ENCODE measurements at regions not wholly inside any gene's neighbourhood (a gene's known extent, or its start where the extent isn't known, plus 50 kb on each side); places are given as distances from the start of the nearest gene placed in this dataset.

DNA sequence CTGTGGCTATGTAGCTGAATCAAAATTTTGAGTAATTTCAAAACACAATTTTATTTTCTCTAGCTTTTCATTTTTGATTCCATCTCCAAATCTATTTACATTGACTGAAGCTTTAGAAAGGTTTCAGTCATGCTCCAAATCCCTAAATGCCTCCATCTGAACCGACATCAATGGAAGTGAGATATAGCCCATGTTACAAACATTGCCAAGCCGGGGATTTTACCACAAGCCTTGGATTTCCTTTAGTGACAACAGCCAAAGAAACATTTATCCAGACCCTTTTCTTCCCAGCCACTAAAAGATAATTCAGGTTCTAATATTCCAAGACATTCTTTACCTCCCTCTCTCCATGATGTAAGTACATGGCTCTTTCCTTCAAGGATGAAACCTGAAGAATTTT, 1087.7 kb upstream of the SEMA6A start:
- Histone ChIP-seq H3K36me3 (no peaks in the 10 kb centered on the region), H3K27ac (no peak overlapping the region), H3K4me1 (replicated peaks) (no peaks in the 10 kb centered on the region), H3K27me3 (replicated peaks) (no peaks in the 10 kb centered on the region), H3K4me3 (no peak overlapping the region), H3K9me3 (replicated peaks) (no peaks in the 10 kb centered on the region; the same call in 1 of the 2 replicates)
- DNase-seq (ENCODE audit: low read depth in 1 of 2, low spot score in 2 of 2): no peak

GRCh38 chr5:117657541-117657940, 1082.9 kb upstream of the SEMA6A start:
- Histone ChIP-seq H3K36me3 (no peaks in the 10 kb centered on the region), H3K27me3 (replicated peaks) (no peaks in the 10 kb centered on the region; the same call in 1 of the 2 replicates), H3K27ac (no peak overlapping the region), H3K4me3 (no peak overlapping the region), H3K9me3 (replicated peaks) (peaks cover 6% of the 10 kb centered on the region), H3K4me1 (replicated peaks) (no peaks in the 10 kb centered on the region)
- DNase-seq (ENCODE audit: low read depth in 1 of 2, low spot score in 2 of 2): no peak

GRCh38 chr5:117652958-117653280, 1078.3 kb upstream of the SEMA6A start:
- no peak for DNase-seq (ENCODE audit: low read depth in 1 of 2, low spot score in 2 of 2)
- Histone ChIP-seq H3K27ac (no peak overlapping the region), H3K4me1 (replicated peaks) (no peaks in the 10 kb centered on the region), H3K27me3 (replicated peaks) (no peaks in the 10 kb centered on the region; the same call in 1 of the 2 replicates), H3K4me3 (no peak overlapping the region), H3K36me3 (no peaks in the 10 kb centered on the region), H3K9me3 (replicated peaks) (peaks cover 12% of the 10 kb centered on the region)

- DNase-seq (ENCODE audit: low read depth in 1 of 2, low spot score in 2 of 2): no peak
- H3K27ac ChIP-seq: no peak overlapping the region
Measured at GRCh38 chr5:117652036-117652957, 1077.7 kb upstream of the SEMA6A start.

GRCh38 chr5:117649821-117650220, 1075.2 kb upstream of the SEMA6A start:
- no peaks in the 10 kb centered on the region for H3K27me3 ChIP-seq (replicated peaks)
- H3K9me3 ChIP-seq (replicated peaks): peaks cover 12% of the 10 kb centered on the region; the same call in 1 of the 2 replicates
- H3K27ac ChIP-seq: no peak overlapping the region
- H3K36me3 ChIP-seq: no peaks in the 10 kb centered on the region
- no peaks in the 10 kb centered on the region for H3K4me1 ChIP-seq (replicated peaks)
- H3K4me3 ChIP-seq: no peak overlapping the region
- DNase-seq (ENCODE audit: low read depth in 1 of 2, low spot score in 2 of 2): no peak

More at GRCh38 chr5:117652036-117652957, 1077.7 kb upstream of the SEMA6A start:
- no peaks in the 10 kb centered on the region for H3K36me3 ChIP-seq
- no peak overlapping the region for H3K4me3 ChIP-seq
- peaks cover 12% of the 10 kb centered on the region; the same call in 1 of the 2 replicates for H3K9me3 ChIP-seq (replicated peaks)
- no peaks in the 10 kb centered on the region for H3K4me1 ChIP-seq (replicated peaks)
- H3K27me3 ChIP-seq (replicated peaks): no peaks in the 10 kb centered on the region; the same call in 1 of the 2 replicates

- Histone ChIP-seq H3K4me3 (no peak overlapping the region), H3K36me3 (no peaks in the 10 kb centered on the region), H3K4me1 (replicated peaks) (no peaks in the 10 kb centered on the region), H3K27me3 (replicated peaks) (no peaks in the 10 kb centered on the region), H3K27ac (no peak overlapping the region), H3K9me3 (replicated peaks) (no peaks in the 10 kb centered on the region)
- no peak for DNase-seq (ENCODE audit: low read depth in 1 of 2, low spot score in 2 of 2)
Measured at GRCh38 chr5:117645400-117645799, 1070.8 kb upstream of the SEMA6A start.

- no peak for DNase-seq (ENCODE audit: low read depth in 1 of 2, low spot score in 2 of 2)
- no peak overlapping the region for H3K4me3 ChIP-seq
- H3K36me3 ChIP-seq: no peaks in the 10 kb centered on the region
- no peaks in the 10 kb centered on the region for H3K27me3 ChIP-seq (replicated peaks)
- H3K9me3 ChIP-seq (replicated peaks): no peaks in the 10 kb centered on the region
- H3K27ac ChIP-seq: no peak overlapping the region
- H3K4me1 ChIP-seq (replicated peaks): no peaks in the 10 kb centered on the region
Measured at GRCh38 chr5:117638581-117638980, 1064.0 kb upstream of the SEMA6A start.

DNA sequence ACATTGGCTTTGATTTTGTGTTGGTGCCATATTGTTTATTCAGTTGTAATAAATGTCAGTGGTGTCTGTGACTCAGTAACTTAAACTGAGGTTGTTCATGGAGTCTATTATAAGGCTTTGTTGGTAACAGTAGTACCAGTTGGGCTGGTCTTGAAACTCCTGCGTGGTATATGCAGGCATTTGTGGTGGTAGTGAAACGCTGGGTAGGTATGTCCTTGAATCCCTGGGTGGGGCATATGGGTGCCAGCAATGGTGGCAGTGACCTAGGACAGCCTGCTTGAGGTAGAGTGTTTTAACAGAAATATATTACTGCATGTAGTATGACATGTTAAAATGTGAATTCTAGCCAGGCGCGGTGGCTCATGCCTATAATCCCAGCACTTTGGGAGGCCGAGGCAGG, 1058.5 kb upstream of the SEMA6A start:
- Histone ChIP-seq H3K36me3 (no peaks in the 10 kb centered on the region), H3K27me3 (replicated peaks) (no peaks in the 10 kb centered on the region), H3K4me1 (replicated peaks) (no peaks in the 10 kb centered on the region), H3K4me3 (no peak overlapping the region), H3K9me3 (replicated peaks) (peaks cover 5% of the 10 kb centered on the region; the same call in 1 of the 2 replicates), H3K27ac (no peak overlapping the region)
- DNase-seq (ENCODE audit: low read depth in 1 of 2, low spot score in 2 of 2): no peak

GRCh38 chr5:117624201-117624600, 1049.6 kb upstream of the SEMA6A start:
- no peak overlapping the region for H3K27ac ChIP-seq
- H3K4me1 ChIP-seq (replicated peaks): no peaks in the 10 kb centered on the region
- no peaks in the 10 kb centered on the region for H3K27me3 ChIP-seq (replicated peaks)
- H3K36me3 ChIP-seq: no peaks in the 10 kb centered on the region
- H3K4me3 ChIP-seq: no peak overlapping the region
- peaks cover 15% of the 10 kb centered on the region; the same call in 1 of the 2 replicates for H3K9me3 ChIP-seq (replicated peaks)
- DNase-seq (ENCODE audit: low read depth in 1 of 2, low spot score in 2 of 2): no peak

DNA sequence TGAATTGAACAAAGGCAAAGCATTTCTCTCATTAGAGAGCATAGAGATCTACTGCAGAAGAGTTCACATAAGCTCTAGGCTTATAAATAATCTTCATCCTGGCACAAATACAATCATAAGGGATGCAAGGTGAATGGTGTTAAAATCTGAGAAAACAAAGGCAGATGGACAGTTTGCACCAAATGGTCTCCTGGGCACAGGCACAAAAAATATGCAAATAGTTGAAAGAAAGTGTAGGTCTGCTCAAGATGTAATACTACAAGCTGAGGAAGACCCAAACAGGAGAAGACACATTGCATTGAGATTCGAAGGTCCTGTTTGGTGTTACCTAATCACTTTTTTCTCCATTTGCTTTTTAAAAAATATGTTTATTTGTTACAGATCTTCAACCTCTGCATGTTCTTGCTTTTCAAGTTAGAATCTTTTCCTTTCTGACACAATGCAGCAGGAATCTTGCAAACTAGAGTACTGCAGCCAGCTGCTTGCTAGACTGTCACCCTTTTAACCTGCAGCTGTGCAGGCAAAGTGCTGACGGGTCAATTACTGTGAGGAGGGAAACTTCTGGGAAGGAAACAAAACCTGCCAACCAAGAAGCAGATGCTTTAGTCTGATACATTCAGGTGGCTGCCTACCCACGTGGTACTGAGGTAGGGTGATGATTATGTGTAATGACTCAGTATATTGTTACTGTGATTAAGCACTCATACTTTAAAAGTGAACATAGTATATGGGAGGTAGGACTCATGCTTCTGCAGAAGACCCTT, 1048.6 kb upstream of the SEMA6A start:
- peaks cover 15% of the 10 kb centered on the region; the same call in 1 of the 2 replicates for H3K9me3 ChIP-seq (replicated peaks)
- no peak overlapping the region for H3K4me3 ChIP-seq
- H3K4me1 ChIP-seq (replicated peaks): no peaks in the 10 kb centered on the region
- H3K27me3 ChIP-seq (replicated peaks): no peaks in the 10 kb centered on the region
- no peak for DNase-seq (ENCODE audit: low read depth in 1 of 2, low spot score in 2 of 2)
- no peak overlapping the region for H3K27ac ChIP-seq
- no peaks in the 10 kb centered on the region for H3K36me3 ChIP-seq

GRCh38 chr5:117621921-117622320, 1047.3 kb upstream of the SEMA6A start:
- Histone ChIP-seq H3K4me1 (replicated peaks) (no peaks in the 10 kb centered on the region), H3K27ac (no peak overlapping the region), H3K27me3 (replicated peaks) (no peaks in the 10 kb centered on the region), H3K9me3 (replicated peaks) (peaks cover 15% of the 10 kb centered on the region; the same call in 1 of the 2 replicates), H3K36me3 (no peaks in the 10 kb centered on the region), H3K4me3 (no peak overlapping the region)
- DNase-seq (ENCODE audit: low read depth in 1 of 2, low spot score in 2 of 2): no peak

- Histone ChIP-seq H3K4me1 (replicated peaks) (no peaks in the 10 kb centered on the region), H3K27me3 (replicated peaks) (no peaks in the 10 kb centered on the region), H3K4me3 (no peak overlapping the region), H3K9me3 (replicated peaks) (no peaks in the 10 kb centered on the region), H3K36me3 (no peaks in the 10 kb centered on the region), H3K27ac (no peak overlapping the region)
- DNase-seq (ENCODE audit: low read depth in 1 of 2, low spot score in 2 of 2): no peak
Measured at GRCh38 chr5:117615226-117615625, 1040.6 kb upstream of the SEMA6A start.

- Histone ChIP-seq H3K27ac (no peak overlapping the region), H3K9me3 (replicated peaks) (no peaks in the 10 kb centered on the region), H3K27me3 (replicated peaks) (no peaks in the 10 kb centered on the region), H3K4me1 (replicated peaks) (no peaks in the 10 kb centered on the region), H3K4me3 (no peak overlapping the region), H3K36me3 (no peaks in the 10 kb centered on the region)
- no peak for DNase-seq (ENCODE audit: low read depth in 1 of 2, low spot score in 2 of 2)
Measured at GRCh38 chr5:117614408-117614807, 1039.8 kb upstream of the SEMA6A start.

DNA sequence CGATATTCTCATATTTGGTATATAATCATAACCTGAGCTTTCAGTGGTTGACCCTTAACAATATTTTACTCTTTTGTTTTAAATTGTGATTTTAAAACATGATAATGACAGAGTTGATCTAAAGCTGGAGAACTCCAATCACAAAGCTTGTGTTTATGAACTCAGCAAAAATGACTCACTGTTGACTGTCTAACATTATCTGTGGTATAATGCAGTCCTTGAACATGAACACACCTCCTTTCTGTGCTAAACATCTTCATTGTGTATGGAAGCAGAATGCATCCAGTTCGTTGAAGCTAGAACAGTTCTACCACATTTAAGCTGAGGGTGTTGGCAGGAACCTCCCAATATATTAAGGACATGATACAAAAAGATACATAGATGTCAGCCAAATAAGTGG, 1030.2 kb upstream of the SEMA6A start:
- Histone ChIP-seq H3K36me3 (no peaks in the 10 kb centered on the region), H3K4me3 (no peak overlapping the region), H3K27ac (no peak overlapping the region), H3K4me1 (replicated peaks) (no peaks in the 10 kb centered on the region), H3K9me3 (replicated peaks) (peaks cover 4% of the 10 kb centered on the region), H3K27me3 (replicated peaks) (no peaks in the 10 kb centered on the region)
- no peak for DNase-seq (ENCODE audit: low read depth in 1 of 2, low spot score in 2 of 2)

Measured in SJSA1 (cell line).